ENCODE measurements at regions not wholly inside any gene's neighbourhood (a gene's known extent, or its start where the extent isn't known, plus 50 kb on each side); places are given as distances from the start of the nearest gene placed in this dataset.

DNA sequence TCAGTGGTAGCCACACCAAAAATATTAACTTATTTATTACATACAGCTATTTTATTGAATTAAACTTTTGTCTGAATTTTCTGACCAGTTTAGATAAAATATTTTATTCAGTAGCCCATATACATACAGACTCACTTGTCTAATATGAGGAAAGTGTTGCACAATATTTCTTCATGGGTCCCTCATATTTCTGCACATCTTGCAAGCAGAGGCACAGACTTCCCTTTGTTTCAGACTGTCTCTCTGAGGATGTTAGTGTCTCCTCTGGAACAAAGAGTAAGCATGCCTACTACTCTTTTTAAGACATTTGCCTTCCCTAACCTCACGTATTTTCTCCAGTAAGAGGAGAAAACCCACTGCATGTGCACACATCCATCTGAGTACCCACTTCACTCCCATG lies 81.2 kb downstream of the OR5AK2 start:
- TF ChIP-seq CTCF (IDR thresholded peaks at IDR 0.05; ENCODE audit: low read depth, low read length, missing input control): no peak
- no peak for TF ChIP-seq RAD21 (IDR thresholded peaks at IDR 0.05)
- TF ChIP-seq YY1 (IDR thresholded peaks at IDR 0.05): no peak
- TF ChIP-seq, protein P1, sequence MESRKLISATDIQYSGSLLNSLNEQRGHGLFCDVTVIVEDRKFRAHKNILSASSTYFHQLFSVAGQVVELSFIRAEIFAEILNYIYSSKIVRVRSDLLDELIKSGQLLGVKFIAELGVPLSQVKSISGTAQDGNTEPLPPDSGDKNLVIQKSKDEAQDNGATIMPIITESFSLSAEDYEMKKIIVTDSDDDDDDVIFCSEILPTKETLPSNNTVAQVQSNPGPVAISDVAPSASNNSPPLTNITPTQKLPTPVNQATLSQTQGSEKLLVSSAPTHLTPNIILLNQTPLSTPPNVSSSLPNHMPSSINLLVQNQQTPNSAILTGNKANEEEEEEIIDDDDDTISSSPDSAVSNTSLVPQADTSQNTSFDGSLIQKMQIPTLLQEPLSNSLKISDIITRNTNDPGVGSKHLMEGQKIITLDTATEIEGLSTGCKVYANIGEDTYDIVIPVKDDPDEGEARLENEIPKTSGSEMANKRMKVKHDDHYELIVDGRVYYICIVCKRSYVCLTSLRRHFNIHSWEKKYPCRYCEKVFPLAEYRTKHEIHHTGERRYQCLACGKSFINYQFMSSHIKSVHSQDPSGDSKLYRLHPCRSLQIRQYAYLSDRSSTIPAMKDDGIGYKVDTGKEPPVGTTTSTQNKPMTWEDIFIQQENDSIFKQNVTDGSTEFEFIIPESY (IDR thresholded peaks at IDR 0.05): no peak
- no peak for TF ChIP-seq TAF1 (conservative IDR thresholded peaks at IDR 0.05)
- TF ChIP-seq, protein P2, sequence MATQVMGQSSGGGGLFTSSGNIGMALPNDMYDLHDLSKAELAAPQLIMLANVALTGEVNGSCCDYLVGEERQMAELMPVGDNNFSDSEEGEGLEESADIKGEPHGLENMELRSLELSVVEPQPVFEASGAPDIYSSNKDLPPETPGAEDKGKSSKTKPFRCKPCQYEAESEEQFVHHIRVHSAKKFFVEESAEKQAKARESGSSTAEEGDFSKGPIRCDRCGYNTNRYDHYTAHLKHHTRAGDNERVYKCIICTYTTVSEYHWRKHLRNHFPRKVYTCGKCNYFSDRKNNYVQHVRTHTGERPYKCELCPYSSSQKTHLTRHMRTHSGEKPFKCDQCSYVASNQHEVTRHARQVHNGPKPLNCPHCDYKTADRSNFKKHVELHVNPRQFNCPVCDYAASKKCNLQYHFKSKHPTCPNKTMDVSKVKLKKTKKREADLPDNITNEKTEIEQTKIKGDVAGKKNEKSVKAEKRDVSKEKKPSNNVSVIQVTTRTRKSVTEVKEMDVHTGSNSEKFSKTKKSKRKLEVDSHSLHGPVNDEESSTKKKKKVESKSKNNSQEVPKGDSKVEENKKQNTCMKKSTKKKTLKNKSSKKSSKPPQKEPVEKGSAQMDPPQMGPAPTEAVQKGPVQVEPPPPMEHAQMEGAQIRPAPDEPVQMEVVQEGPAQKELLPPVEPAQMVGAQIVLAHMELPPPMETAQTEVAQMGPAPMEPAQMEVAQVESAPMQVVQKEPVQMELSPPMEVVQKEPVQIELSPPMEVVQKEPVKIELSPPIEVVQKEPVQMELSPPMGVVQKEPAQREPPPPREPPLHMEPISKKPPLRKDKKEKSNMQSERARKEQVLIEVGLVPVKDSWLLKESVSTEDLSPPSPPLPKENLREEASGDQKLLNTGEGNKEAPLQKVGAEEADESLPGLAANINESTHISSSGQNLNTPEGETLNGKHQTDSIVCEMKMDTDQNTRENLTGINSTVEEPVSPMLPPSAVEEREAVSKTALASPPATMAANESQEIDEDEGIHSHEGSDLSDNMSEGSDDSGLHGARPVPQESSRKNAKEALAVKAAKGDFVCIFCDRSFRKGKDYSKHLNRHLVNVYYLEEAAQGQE (IDR thresholded peaks at IDR 0.05): no peak
- no peak for TF ChIP-seq GABPA (IDR thresholded peaks at IDR 0.05 in 1 of 2, conservative IDR thresholded peaks at IDR 0.05 in 1 of 2)
- TF ChIP-seq HNF4G (IDR thresholded peaks at IDR 0.05): no peak
- TF ChIP-seq EGR1 (IDR thresholded peaks at IDR 0.05; ENCODE audit: low read depth in 2 of 2): no peak
- TF ChIP-seq RXRA (IDR thresholded peaks at IDR 0.05): no peak
- TF ChIP-seq JUND (IDR thresholded peaks at IDR 0.05): no peak
- TF ChIP-seq SP1 (IDR thresholded peaks at IDR 0.05): no peak
